ENCODE measurements at regions not wholly inside any gene's neighbourhood (a gene's known extent, or its start where the extent isn't known, plus 50 kb on each side); places are given as distances from the start of the nearest gene placed in this dataset.

DNA sequence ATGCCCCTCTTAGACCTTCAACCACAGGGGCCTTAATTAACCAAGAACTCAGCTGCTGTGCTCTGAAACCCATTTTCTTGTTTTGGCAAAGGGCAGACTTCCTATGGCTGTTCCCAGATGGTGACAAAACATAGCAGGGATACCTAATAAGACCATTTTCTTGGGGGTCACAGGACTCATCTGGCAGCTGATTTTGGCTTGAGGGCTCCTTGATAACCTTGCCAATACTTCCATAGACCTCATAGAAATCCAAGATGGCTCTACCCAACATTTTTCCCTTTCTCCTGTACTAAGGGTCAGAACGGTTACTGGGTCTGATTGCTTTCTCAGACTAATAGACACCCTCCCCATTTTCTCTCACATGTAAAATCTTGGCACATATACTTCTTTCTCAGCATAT, 757.7 kb upstream of the SEMA6A start:
- TF ChIP-seq CBX8 (IDR thresholded peaks at IDR 0.05) (no peak), POLR2A (IDR thresholded peaks at IDR 0.05; ENCODE audit: low read length) (no peak), CEBPB (IDR thresholded peaks at IDR 0.05) (no peak)
- TF ChIP-seq, protein P1, sequence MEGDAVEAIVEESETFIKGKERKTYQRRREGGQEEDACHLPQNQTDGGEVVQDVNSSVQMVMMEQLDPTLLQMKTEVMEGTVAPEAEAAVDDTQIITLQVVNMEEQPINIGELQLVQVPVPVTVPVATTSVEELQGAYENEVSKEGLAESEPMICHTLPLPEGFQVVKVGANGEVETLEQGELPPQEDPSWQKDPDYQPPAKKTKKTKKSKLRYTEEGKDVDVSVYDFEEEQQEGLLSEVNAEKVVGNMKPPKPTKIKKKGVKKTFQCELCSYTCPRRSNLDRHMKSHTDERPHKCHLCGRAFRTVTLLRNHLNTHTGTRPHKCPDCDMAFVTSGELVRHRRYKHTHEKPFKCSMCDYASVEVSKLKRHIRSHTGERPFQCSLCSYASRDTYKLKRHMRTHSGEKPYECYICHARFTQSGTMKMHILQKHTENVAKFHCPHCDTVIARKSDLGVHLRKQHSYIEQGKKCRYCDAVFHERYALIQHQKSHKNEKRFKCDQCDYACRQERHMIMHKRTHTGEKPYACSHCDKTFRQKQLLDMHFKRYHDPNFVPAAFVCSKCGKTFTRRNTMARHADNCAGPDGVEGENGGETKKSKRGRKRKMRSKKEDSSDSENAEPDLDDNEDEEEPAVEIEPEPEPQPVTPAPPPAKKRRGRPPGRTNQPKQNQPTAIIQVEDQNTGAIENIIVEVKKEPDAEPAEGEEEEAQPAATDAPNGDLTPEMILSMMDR (IDR thresholded peaks at IDR 0.05), result no peak
- TF ChIP-seq, protein P2, sequence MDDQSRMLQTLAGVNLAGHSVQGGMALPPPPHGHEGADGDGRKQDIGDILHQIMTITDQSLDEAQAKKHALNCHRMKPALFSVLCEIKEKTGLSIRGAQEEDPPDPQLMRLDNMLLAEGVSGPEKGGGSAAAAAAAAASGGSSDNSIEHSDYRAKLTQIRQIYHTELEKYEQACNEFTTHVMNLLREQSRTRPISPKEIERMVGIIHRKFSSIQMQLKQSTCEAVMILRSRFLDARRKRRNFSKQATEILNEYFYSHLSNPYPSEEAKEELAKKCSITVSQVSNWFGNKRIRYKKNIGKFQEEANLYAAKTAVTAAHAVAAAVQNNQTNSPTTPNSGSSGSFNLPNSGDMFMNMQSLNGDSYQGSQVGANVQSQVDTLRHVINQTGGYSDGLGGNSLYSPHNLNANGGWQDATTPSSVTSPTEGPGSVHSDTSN (IDR thresholded peaks at IDR 0.05), result no peak
- TF ChIP-seq, protein P3, sequence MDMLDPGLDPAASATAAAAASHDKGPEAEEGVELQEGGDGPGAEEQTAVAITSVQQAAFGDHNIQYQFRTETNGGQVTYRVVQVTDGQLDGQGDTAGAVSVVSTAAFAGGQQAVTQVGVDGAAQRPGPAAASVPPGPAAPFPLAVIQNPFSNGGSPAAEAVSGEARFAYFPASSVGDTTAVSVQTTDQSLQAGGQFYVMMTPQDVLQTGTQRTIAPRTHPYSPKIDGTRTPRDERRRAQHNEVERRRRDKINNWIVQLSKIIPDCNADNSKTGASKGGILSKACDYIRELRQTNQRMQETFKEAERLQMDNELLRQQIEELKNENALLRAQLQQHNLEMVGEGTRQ (IDR thresholded peaks at IDR 0.05), result no peak
